GM23338 (cell line): ENCODE measurements at regions not wholly inside any gene's neighbourhood (a gene's known extent, or its start where the extent isn't known, plus 50 kb on each side); places are given as distances from the start of the nearest gene placed in this dataset.

Experiments
- CREB1 ChIP-seq: fragments of 250-450 bp; sonication (Bioruptor Pico); IDR thresholded peaks from 2 replicates; pipeline ENCODE4 v1.5.0; 2020; ENCODE audit warnings: low read depth, mild to moderate bottlenecking, moderate library complexity
- CTCF ChIP-seq, 2 experiments: fragments of 200-600 bp in 1 of 2; sonication (generic) in 1 of 2; conservative IDR thresholded peaks; 2 replicates each; pipeline versions ENCODE4 v1.5.1 to v1.6.1; 2016 to 2017; ENCODE audit warnings: antibody characterized with exemption in 2 of 2, low read depth in 2 of 2, mild to moderate bottlenecking in 2 of 2, moderate library complexity in 1 of 2
- EZH2 ChIP-seq: fragments of 200-600 bp; sonication (generic); IDR thresholded peaks from one replicate; pipeline ENCODE4 v1.8.0; 2017; ENCODE audit warnings: antibody characterized with exemption, mild to moderate bottlenecking, low read depth; ENCODE audit not compliant: unreplicated experiment
- NANOG ChIP-seq: IDR thresholded peaks from 2 replicates; pipeline ENCODE4 v1.6.1; 2016; ENCODE audit warnings: antibody characterized with exemption, borderline replicate concordance
- POLR2AphosphoS5 ChIP-seq: IDR thresholded peaks from 2 replicates; pipeline ENCODE4 v1.6.1; 2016; ENCODE audit warnings: antibody characterized with exemption, low read depth
- REST ChIP-seq: IDR thresholded peaks from one replicate; pipeline ENCODE4 v1.6.1; 2018; ENCODE audit warnings: antibody characterized with exemption; ENCODE audit not compliant: unreplicated experiment

GRCh38 chr18:27656905-27657304, 471.8 kb upstream of the CHST9 start:
- no peak for TF ChIP-seq CTCF (conservative IDR thresholded peaks at IDR 0.05; ENCODE audit: low read depth in 2 of 2)
- no peak for TF ChIP-seq EZH2
- no peak for TF ChIP-seq POLR2AphosphoS5
- no peak for TF ChIP-seq REST
- no peak for TF ChIP-seq NANOG
- no peak for TF ChIP-seq CREB1 (CRISPR knock-in tag)
